Thyroid gland (tissue), 4 donors: ENCODE measurements at regions not wholly inside any gene's neighbourhood (a gene's known extent, or its start where the extent isn't known, plus 50 kb on each side); places are given as distances from the start of the nearest gene placed in this dataset.

Experiments used
- DNase-seq, 2 donors: peaks; one replicate each; pipeline ENCODE4 v3.0.0-alpha.2; 2019
- H3K27ac ChIP-seq, 3 donors: fragments of 200-600 bp; sonication (generic); 1 replicate in 2 of 3; 2 replicates in 1 of 3; pipeline ENCODE4 v1.5.1; 2016 to 2019; ENCODE audit warnings: mild to moderate bottlenecking in 1 of 3, moderate library complexity in 1 of 3
- H3K27me3 ChIP-seq: fragments of 200-600 bp; sonication (generic); one replicate; pipeline ENCODE4 v1.5.1; 2019
- H3K36me3 ChIP-seq, 2 donors: fragments of 200-600 bp; sonication (generic); one replicate each; pipeline ENCODE4 v1.5.1; 2016 to 2019
- H3K4me1 ChIP-seq, 2 donors: fragments of 200-600 bp; sonication (generic); one replicate each; pipeline ENCODE4 v1.5.1; 2017 to 2019
- H3K4me3 ChIP-seq, 3 donors: fragments of 200-600 bp; sonication (generic); replicated peaks in 1 of 3; 1 replicate in 2 of 3; 2 replicates in 1 of 3; pipeline ENCODE4 v1.5.1; 2016; ENCODE audit warnings: mild to moderate bottlenecking in 1 of 3
- H3K9me3 ChIP-seq: fragments of 200-600 bp; sonication (generic); one replicate; pipeline ENCODE4 v1.5.1; 2017
- POLR2A ChIP-seq, 2 donors: fragments of 450-650 bp; IDR thresholded peaks; one replicate each; pipeline ENCODE4 v1.6.1; 2017; ENCODE audit warnings: antibody characterized with exemption in 2 of 2, mild to moderate bottlenecking in 2 of 2, moderate library complexity in 1 of 2
- whole genome bisulfite sequencing, 2 donors: methylation state at CpG; one replicate each; pipeline ENCODE4 v1.1.5; 2017; 5-methylcytosine and 5-hydroxymethylcytosine counted together
- intact Hi-C: fragments of 100-400 bp; cut with DNase I; formaldehyde crosslinking; loops from one replicate; pipeline ENCODE4 v1.15.1; 2023
- TF ChIP-seq, protein P1 (sequence below), 6 experiments: fragments of 200-600 bp in 3 of 6; fragments of 450-650 bp in 3 of 6; sonication (generic) in 3 of 6; IDR thresholded peaks; one replicate each; pipeline ENCODE4 v1.5.1; 2016 to 2019; ENCODE audit warnings: antibody characterized with exemption in 6 of 6, mild to moderate bottlenecking in 2 of 6, inconsistent platforms in 1 of 6, moderate library complexity in 1 of 6

- H3K4me1 ChIP-seq, result peaks cover 0 to 6% of the 10 kb centered on the region in 2 donors
- TF ChIP-seq POLR2A (IDR thresholded peaks at IDR 0.05), result no peak
- TF ChIP-seq, protein P1, sequence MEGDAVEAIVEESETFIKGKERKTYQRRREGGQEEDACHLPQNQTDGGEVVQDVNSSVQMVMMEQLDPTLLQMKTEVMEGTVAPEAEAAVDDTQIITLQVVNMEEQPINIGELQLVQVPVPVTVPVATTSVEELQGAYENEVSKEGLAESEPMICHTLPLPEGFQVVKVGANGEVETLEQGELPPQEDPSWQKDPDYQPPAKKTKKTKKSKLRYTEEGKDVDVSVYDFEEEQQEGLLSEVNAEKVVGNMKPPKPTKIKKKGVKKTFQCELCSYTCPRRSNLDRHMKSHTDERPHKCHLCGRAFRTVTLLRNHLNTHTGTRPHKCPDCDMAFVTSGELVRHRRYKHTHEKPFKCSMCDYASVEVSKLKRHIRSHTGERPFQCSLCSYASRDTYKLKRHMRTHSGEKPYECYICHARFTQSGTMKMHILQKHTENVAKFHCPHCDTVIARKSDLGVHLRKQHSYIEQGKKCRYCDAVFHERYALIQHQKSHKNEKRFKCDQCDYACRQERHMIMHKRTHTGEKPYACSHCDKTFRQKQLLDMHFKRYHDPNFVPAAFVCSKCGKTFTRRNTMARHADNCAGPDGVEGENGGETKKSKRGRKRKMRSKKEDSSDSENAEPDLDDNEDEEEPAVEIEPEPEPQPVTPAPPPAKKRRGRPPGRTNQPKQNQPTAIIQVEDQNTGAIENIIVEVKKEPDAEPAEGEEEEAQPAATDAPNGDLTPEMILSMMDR (IDR thresholded peaks at IDR 0.05), result no peak
- no peak overlapping the region for H3K4me3 ChIP-seq
- no peaks in the 10 kb centered on the region for H3K27me3 ChIP-seq
- no peaks in the 10 kb centered on the region for H3K9me3 ChIP-seq
- H3K27ac ChIP-seq, result peak overlapping the region in 2 of 3 donors; percentile 27 to 49
- 80 to 88% methylated on average over 3 of the region's 3 CpGs for WGBS, 2 donors
- no peaks in the 10 kb centered on the region for H3K36me3 ChIP-seq
- intact Hi-C loops, result no loop called here
- DNase-seq, result no peak
These were observed 256.7 kb downstream of the KLF6 start for GRCh38 chr10:3528271-3528670.

DNA sequence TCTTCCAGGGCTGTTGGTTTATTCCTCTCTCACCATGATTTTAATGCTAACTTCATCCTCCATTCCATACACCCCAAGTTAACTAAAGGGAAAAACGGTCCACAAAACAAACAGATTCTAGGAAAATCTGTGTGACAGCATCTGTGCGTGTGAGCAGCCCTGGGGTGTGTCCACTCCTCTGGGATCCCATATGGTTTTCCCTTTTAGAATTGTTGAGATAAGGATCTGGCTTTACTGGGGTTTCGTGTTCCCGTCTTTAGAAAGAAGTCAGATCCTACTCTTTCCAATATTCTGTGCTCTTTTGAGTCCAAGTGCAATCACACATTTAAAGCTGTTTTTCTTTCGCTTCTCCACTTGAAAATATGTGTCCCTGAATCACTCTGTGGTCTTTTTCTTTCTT is 257.1 kb downstream of the KLF6 start:
- Histone ChIP-seq H3K27ac (peak overlapping the region in 2 of 3 donors; percentile 27 to 49), H3K36me3 (no peaks in the 10 kb centered on the region), H3K4me3 (no peak overlapping the region), H3K9me3 (no peaks in the 10 kb centered on the region), H3K27me3 (no peaks in the 10 kb centered on the region), H3K4me1 (peaks cover 0 to 6% of the 10 kb centered on the region in 2 donors)
- 59 to 64% methylated on average over 5 of the region's 5 CpGs for WGBS, 2 donors
- DNase-seq, result no peak
- TF ChIP-seq, protein P1 (IDR thresholded peaks at IDR 0.05), result no peak
- TF ChIP-seq POLR2A (IDR thresholded peaks at IDR 0.05), result no peak
- intact Hi-C loops, result no loop called here

DNA sequence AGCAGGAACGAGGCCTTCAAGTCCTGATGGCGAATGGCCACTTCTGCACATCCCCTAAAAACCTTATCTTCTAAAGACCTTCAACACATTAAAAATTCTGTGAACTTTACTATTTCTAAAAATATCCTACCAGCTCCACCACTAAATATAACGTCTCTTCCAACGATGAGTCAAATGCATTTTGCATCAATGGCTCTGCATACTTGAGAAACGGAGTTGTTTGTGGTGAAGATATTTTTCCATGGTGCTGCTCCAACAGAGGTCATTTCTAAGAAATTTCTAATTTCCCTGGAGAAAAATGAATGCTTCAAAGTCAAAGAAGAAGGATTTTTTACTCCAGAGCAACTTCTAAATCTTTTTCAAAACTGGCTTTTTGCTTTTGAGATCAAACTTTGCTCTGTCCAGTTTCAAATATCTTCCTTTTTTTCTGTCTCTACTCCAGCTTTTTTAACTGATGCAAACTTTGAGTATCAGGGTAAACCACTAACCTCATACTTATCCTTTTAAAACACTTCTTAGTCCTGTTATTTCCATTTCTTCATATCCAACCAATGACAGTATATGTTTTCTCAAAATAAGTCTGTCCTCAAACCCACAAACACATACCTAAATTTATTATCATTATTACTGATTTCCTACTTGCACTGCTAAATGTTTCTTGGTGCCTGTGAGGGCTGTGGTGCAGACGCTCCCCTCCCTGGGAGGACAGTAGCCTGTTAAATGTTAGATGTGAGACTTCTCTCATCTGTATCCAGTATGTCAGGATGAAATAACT is 258.1 kb downstream of the KLF6 start:
- Histone ChIP-seq H3K4me3 (no peak overlapping the region), H3K36me3 (no peaks in the 10 kb centered on the region), H3K4me1 (peaks cover 0 to 6% of the 10 kb centered on the region in 2 donors), H3K27ac (peak overlapping the region in 2 of 3 donors; percentile 27 to 69), H3K9me3 (no peaks in the 10 kb centered on the region), H3K27me3 (no peaks in the 10 kb centered on the region)
- WGBS, 2 donors, result 76 to 88% methylated on average over 6 of the region's 6 CpGs
- TF ChIP-seq, protein P1 (IDR thresholded peaks at IDR 0.05), result no peak
- no peak for TF ChIP-seq POLR2A (IDR thresholded peaks at IDR 0.05)
- intact Hi-C loops, result no loop called here
- DNase-seq, result no peak

DNA sequence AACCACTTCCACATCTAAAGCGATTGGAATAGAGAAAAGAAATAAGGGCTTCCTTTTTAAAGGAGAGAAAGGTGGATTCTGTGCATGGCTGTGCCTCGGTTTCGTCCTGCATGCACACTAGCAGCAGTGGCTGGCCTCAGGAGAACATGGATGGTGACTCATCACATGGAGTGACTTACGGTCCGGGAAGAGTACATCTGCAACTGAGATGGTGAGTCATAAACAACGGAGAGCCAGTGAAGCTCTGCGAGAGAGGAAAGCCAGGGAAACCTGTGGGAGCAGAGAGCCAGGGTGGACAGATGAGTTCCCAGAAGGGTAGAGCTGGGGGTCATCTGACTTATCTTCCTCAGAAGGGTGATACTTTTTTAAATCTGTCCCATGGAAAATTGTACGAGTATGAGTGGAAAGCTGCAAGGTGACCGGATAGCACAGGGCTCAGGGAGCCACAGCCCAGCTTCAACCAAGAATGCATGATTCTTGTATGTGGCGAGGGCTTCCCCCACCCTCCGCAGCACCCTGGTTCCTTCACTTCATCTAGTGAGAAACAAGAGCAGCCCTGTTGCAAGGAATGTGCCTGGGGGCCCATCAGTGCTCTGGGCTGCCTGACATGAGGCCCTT is 259.1 kb downstream of the KLF6 start:
- 69 to 87% methylated on average over 11 of the region's 11 CpGs for WGBS, 2 donors
- peak overlapping the region in 2 of 3 donors; percentile 9 to 69 for H3K27ac ChIP-seq
- DNase-seq, result no peak

More for the DNA sequence above, 259.1 kb downstream of the KLF6 start:
- Histone ChIP-seq H3K36me3 (no peaks in the 10 kb centered on the region), H3K4me1 (peaks cover 0 to 6% of the 10 kb centered on the region in 2 donors), H3K4me3 (no peak overlapping the region), H3K27me3 (no peaks in the 10 kb centered on the region), H3K9me3 (no peaks in the 10 kb centered on the region)
- intact Hi-C loops, result no loop called here
- no peak for TF ChIP-seq POLR2A (IDR thresholded peaks at IDR 0.05)
- TF ChIP-seq, protein P1 (IDR thresholded peaks at IDR 0.05), result no peak
